Neural progenitor cell (in vitro differentiated cells): ENCODE measurements at regions not wholly inside any gene's neighbourhood (a gene's known extent, or its start where the extent isn't known, plus 50 kb on each side); places are given as distances from the start of the nearest gene placed in this dataset.

Experiments
- DNase-seq: peaks from one replicate; pipeline ENCODE4 v3.0.0-alpha.2; 2016; ENCODE audit warnings: low spot score
- H2AFZ ChIP-seq: fragments of 200-600 bp; sonication (generic); replicated peaks from 2 replicates; pipeline ENCODE4 v1.6.1; 2016; ENCODE audit warnings: antibody characterized with exemption
- H3F3A ChIP-seq: fragments of 200-600 bp; sonication (generic); 2 replicates; pipeline ENCODE4 v1.6.1; 2016; ENCODE audit warnings: antibody characterized with exemption, low read depth
- H3K27ac ChIP-seq: fragments of 200-600 bp; sonication (generic); 2 replicates; pipeline ENCODE4 v1.5.1; 2016; ENCODE audit warnings: mild to moderate bottlenecking
- H3K27me3 ChIP-seq: fragments of 200-600 bp; sonication (generic); 2 replicates; pipeline ENCODE4 v1.6.1; 2016; ENCODE audit warnings: mild to moderate bottlenecking, moderate library complexity
- H3K36me3 ChIP-seq: fragments of 200-600 bp; sonication (generic); 2 replicates; pipeline ENCODE4 v1.5.1; 2016
- H3K4me1 ChIP-seq: fragments of 200-600 bp; sonication (generic); 2 replicates; pipeline ENCODE4 v1.6.1; 2016; ENCODE audit warnings: mixed run types
- H3K4me2 ChIP-seq: fragments of 200-600 bp; sonication (generic); 2 replicates; pipeline ENCODE4 v1.6.1; 2016
- H3K4me3 ChIP-seq: fragments of 200-600 bp; sonication (generic); 2 replicates; pipeline ENCODE4 v1.5.1; 2016
- H3K79me2 ChIP-seq: fragments of 200-600 bp; sonication (generic); 2 replicates; pipeline ENCODE4 v1.6.1; 2016; ENCODE audit warnings: low read depth
- H3K9ac ChIP-seq: fragments of 200-600 bp; sonication (generic); 2 replicates; pipeline ENCODE4 v1.6.1; 2016
- H3K9me3 ChIP-seq: fragments of 200-600 bp; sonication (generic); 2 replicates; pipeline ENCODE4 v1.5.1; 2016; ENCODE audit warnings: low read depth
- H4K20me1 ChIP-seq: fragments of 200-600 bp; sonication (generic); 2 replicates; pipeline ENCODE4 v1.6.1; 2016; ENCODE audit warnings: low read depth
- H3K27ac Mint-ChIP-seq: 3 replicates; pipeline ENCODE4 v1.8.0; 2021; ENCODE audit warnings: mixed read lengths
- H3K27me3 Mint-ChIP-seq: 2 replicates; pipeline ENCODE4 v1.8.0; 2022; ENCODE audit warnings: low read depth, mild to moderate bottlenecking, inconsistent platforms, moderate library complexity, mixed read lengths; ENCODE audit not compliant: insufficient read depth
- H3K36me3 Mint-ChIP-seq: 3 replicates; pipeline ENCODE4 v1.8.0; 2021; ENCODE audit warnings: mixed read lengths
- H3K4me1 Mint-ChIP-seq: 3 replicates; pipeline ENCODE4 v1.8.0; 2021; ENCODE audit warnings: mixed read lengths
- H3K4me3 Mint-ChIP-seq: 3 replicates; pipeline ENCODE4 v1.8.0; 2021; ENCODE audit warnings: mild to moderate bottlenecking, moderate library complexity, mixed read lengths
- H3K9me3 Mint-ChIP-seq: 3 replicates; pipeline ENCODE4 v1.8.0; 2020; ENCODE audit warnings: mixed read lengths
- CTCF ChIP-seq: fragments of 200-600 bp; sonication (generic); IDR thresholded peaks from 2 replicates; pipeline ENCODE4 v1.5.1; 2017; ENCODE audit warnings: antibody characterized with exemption, mild to moderate bottlenecking
- EZH2 ChIP-seq: fragments of 200-600 bp; sonication (generic); IDR thresholded peaks from 2 replicates; pipeline ENCODE4 v1.6.1; 2017; ENCODE audit warnings: antibody characterized with exemption, mild to moderate bottlenecking, moderate library complexity
- EZH2phosphoT487 ChIP-seq: fragments of 200-600 bp; sonication (generic); IDR thresholded peaks from 2 replicates; pipeline ENCODE4 v1.6.1; 2017; ENCODE audit warnings: antibody characterized with exemption

DNA sequence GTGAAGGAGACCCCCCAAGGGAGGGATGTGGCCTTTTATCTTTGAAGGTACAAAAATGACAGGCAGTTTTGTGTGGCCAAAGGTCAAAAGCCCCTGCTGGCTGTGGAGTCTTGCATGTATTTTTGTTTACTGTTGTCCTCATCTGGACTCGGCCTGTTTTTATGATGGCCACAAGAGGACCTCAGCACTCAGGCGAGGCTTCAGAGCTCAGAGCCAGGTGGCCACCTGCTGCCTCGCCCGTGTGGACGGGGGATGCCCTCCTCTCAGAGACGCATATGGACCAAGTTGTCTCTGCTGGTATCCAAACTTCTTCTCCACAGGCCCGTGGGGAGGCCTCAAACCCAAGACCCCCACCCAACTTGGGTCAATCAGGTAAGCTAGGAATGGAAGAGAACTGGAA, 118.2 kb downstream of the DACT2 start:
- H3K4me1 Mint-ChIP-seq: peaks cover 15% of the 10 kb centered on the region
- Histone ChIP-seq H3K9ac (no peak overlapping the region), H4K20me1 (no peaks in the 10 kb centered on the region), H3K4me2 (no peak overlapping the region), H3F3A (no peaks in the 10 kb centered on the region), H3K4me1 (peaks cover 4% of the 10 kb centered on the region), H3K27me3 (no peaks in the 10 kb centered on the region), H2AFZ (peak overlapping the region; percentile 17), H3K36me3 (no peaks in the 10 kb centered on the region), H3K27ac (no peak overlapping the region), H3K9me3 (no peaks in the 10 kb centered on the region), H3K4me3 (no peak overlapping the region), H3K79me2 (no peaks in the 10 kb centered on the region)
- TF ChIP-seq EZH2phosphoT487 (no peak), CTCF (peak; percentile 60), EZH2 (no peak)
- peak; percentile 72 for DNase-seq
- H3K27ac Mint-ChIP-seq: no peak overlapping the region
- H3K4me3 Mint-ChIP-seq: no peak overlapping the region
- H3K27me3 Mint-ChIP-seq: peaks cover 4% of the 10 kb centered on the region
- peaks cover 8% of the 10 kb centered on the region for H3K9me3 Mint-ChIP-seq
- no peaks in the 10 kb centered on the region for H3K36me3 Mint-ChIP-seq

DNA sequence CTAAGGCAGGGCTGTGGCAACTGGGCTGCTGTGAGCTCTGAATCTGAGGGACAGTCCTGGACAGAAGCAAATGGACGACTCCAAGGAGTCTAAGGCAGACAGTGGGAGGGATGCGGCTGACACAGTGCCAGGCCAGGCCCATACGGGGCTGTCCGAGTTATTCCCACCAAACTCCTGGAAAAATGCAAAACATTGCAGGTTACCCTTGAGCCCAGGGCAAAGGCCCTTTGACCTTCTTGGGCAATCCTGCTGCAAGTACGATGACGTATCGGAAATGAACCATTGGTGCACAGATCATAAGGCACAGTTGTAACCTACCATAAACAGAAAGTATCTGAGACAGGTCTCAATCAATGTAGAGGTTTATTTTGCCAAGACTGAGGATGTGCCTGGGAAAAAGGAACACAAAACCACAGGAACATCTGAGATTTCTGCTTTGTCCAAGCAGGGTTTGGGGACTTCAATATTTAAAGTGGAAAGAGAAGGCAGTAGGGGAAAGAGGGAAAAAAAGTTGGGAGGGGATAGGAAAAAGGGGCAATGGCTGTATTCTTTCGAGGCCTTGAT, 118.9 kb downstream of the DACT2 start:
- no peaks in the 10 kb centered on the region for H3K9me3 ChIP-seq
- H3K27ac Mint-ChIP-seq: no peak overlapping the region
- no peak overlapping the region for H3K27ac ChIP-seq
- H3K36me3 Mint-ChIP-seq: no peaks in the 10 kb centered on the region
- H3K4me3 ChIP-seq: no peak overlapping the region
- no peaks in the 10 kb centered on the region for H3F3A ChIP-seq
- H3K27me3 ChIP-seq: no peaks in the 10 kb centered on the region
- H3K9ac ChIP-seq: no peak overlapping the region
- no peaks in the 10 kb centered on the region for H3K79me2 ChIP-seq
- no peak overlapping the region for H3K4me2 ChIP-seq
- peaks cover 15% of the 10 kb centered on the region for H3K4me1 Mint-ChIP-seq
- H3K36me3 ChIP-seq: no peaks in the 10 kb centered on the region
- no peak overlapping the region for H3K4me3 Mint-ChIP-seq
- no peak for TF ChIP-seq CTCF
- TF ChIP-seq EZH2: no peak
- no peak for TF ChIP-seq EZH2phosphoT487
- H3K27me3 Mint-ChIP-seq: peaks cover 5% of the 10 kb centered on the region
- H3K4me1 ChIP-seq: peaks cover 4% of the 10 kb centered on the region
- H2AFZ ChIP-seq: no peak overlapping the region
- peaks cover 5% of the 10 kb centered on the region for H3K9me3 Mint-ChIP-seq
- no peak for DNase-seq
- H4K20me1 ChIP-seq: no peaks in the 10 kb centered on the region

DNA sequence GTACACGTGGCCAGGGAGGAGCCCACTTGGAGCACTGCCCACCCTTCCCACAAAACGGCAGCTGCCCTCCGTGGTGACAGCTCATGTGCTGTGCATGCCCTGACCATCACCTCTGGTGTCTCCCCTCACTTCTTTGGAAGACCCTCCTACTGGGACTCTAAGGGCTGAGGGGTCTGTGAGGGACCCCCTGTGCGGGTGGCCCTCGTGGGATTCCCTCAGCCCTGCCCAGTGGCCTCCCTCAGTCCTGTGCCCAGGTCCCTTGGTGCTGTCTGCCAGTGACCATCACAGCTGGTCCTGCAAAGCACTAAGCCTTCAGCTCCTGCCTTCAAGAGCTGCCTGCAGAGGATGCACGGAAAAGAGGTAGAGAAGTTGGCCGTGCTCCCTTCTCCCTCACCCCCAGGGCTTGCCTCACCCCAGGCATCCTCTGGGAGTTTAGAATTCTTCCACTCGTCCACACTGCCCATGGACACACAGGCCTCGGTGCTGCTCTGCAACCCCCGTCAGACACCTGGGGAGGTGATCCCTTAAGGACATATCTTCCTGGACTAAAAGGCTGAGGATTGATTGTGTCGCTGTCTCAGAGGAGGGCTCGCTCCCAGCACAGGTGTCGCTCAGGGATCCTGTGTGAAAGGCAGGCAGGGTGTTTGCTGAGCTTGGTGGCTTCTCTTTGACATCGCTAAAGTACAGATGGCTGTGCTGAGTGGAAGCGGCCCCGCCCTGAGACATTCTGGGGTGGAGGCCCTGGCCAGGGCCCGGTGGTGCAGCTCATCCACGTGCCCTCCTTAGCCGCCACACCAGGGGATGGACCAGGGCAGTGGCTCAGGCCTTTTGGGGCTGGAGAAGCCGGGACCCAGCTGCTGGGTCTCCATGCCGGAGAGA, 119.5 kb upstream of the FRMD1 start:
- no peak overlapping the region for H3K4me2 ChIP-seq
- DNase-seq: no peak

More for the DNA sequence above, 119.5 kb upstream of the FRMD1 start:
- Histone ChIP-seq H4K20me1 (no peaks in the 10 kb centered on the region), H3K4me3 (no peak overlapping the region), H3K9ac (no peak overlapping the region), H2AFZ (no peak overlapping the region), H3K4me1 (peaks cover 4% of the 10 kb centered on the region), H3K27me3 (no peaks in the 10 kb centered on the region), H3K79me2 (no peaks in the 10 kb centered on the region), H3F3A (no peaks in the 10 kb centered on the region), H3K36me3 (no peaks in the 10 kb centered on the region), H3K27ac (no peak overlapping the region), H3K9me3 (no peaks in the 10 kb centered on the region)
- no peaks in the 10 kb centered on the region for H3K36me3 Mint-ChIP-seq
- no peaks in the 10 kb centered on the region for H3K9me3 Mint-ChIP-seq
- peaks cover 17% of the 10 kb centered on the region for H3K27me3 Mint-ChIP-seq
- no peak overlapping the region for H3K27ac Mint-ChIP-seq
- peaks cover 17% of the 10 kb centered on the region for H3K4me1 Mint-ChIP-seq
- no peak overlapping the region for H3K4me3 Mint-ChIP-seq
- TF ChIP-seq EZH2 (no peak), CTCF (no peak), EZH2phosphoT487 (no peak)
